H9 (cell line): ENCODE measurements at regions not wholly inside any gene's neighbourhood (a gene's known extent, or its start where the extent isn't known, plus 50 kb on each side); places are given as distances from the start of the nearest gene placed in this dataset.

Experiments
- DNase-seq: peaks from one replicate; pipeline ENCODE4 v3.0.0-alpha.2; 2017
- H2AFZ ChIP-seq: one replicate; pipeline ENCODE4 v1.6.1; 2013; ENCODE audit warnings: mild to moderate bottlenecking, low read length, control low read depth, moderate library complexity
- H2AK5ac ChIP-seq: 2 replicates; pipeline ENCODE4 v1.6.1; 2013; ENCODE audit warnings: low read length, control low read depth, mixed read lengths; ENCODE audit not compliant: insufficient read length
- H2BK120ac ChIP-seq: one replicate; pipeline ENCODE4 v1.6.1; 2013; ENCODE audit warnings: low read depth, mild to moderate bottlenecking, low read length, control low read depth, inconsistent platforms; ENCODE audit not compliant: poor library complexity, severe bottlenecking
- H2BK12ac ChIP-seq: 2 replicates; pipeline ENCODE4 v1.6.1; 2013; ENCODE audit warnings: low read length, control low read depth, mixed read lengths, low read depth; ENCODE audit not compliant: insufficient read length
- H2BK15ac ChIP-seq: 2 replicates; pipeline ENCODE4 v1.6.1; 2013; ENCODE audit warnings: low read depth, low read length, control low read depth
- H2BK20ac ChIP-seq: one replicate; pipeline ENCODE4 v1.6.1; 2013; ENCODE audit warnings: low read depth, mild to moderate bottlenecking, low read length, control low read depth, inconsistent platforms; ENCODE audit not compliant: poor library complexity, severe bottlenecking
- H2BK5ac ChIP-seq: 2 replicates; pipeline ENCODE4 v1.6.1; 2013; ENCODE audit warnings: low read length, control low read depth, mixed read lengths; ENCODE audit not compliant: insufficient read length
- H3K14ac ChIP-seq: 2 replicates; pipeline ENCODE4 v1.6.1; 2013; ENCODE audit warnings: low read length, control low read depth; ENCODE audit not compliant: insufficient read depth
- H3K18ac ChIP-seq: 2 replicates; pipeline ENCODE4 v1.6.1; 2013; ENCODE audit warnings: low read depth, mild to moderate bottlenecking, mixed read lengths, low read length, control low read depth; ENCODE audit not compliant: insufficient read length
- H3K23ac ChIP-seq: 2 replicates; pipeline ENCODE4 v1.6.1; 2013; ENCODE audit warnings: low read length, control low read depth, mixed read lengths, low read depth; ENCODE audit not compliant: insufficient read length
- H3K23me2 ChIP-seq: 2 replicates; pipeline ENCODE4 v1.6.1; 2013; ENCODE audit warnings: low read depth, mild to moderate bottlenecking, mixed read lengths, low read length, control low read depth; ENCODE audit not compliant: insufficient read length, poor library complexity, severe bottlenecking
- H3K27ac ChIP-seq: 2 replicates; pipeline ENCODE4 v1.5.1; 2013; ENCODE audit warnings: low read length, control low read depth, mixed read lengths, low read depth; ENCODE audit not compliant: insufficient read length
- H3K27me3 ChIP-seq: 2 replicates; pipeline ENCODE4 v1.6.1; 2013; ENCODE audit warnings: low read length, control low read depth, inconsistent platforms; ENCODE audit not compliant: insufficient read depth
- H3K4ac ChIP-seq: 2 replicates; pipeline ENCODE4 v1.6.1; 2013; ENCODE audit warnings: low read depth, mild to moderate bottlenecking, control low read depth, inconsistent platforms, low read length, moderate library complexity
- H3K4me1 ChIP-seq: 2 replicates; pipeline ENCODE4 v1.6.1; 2013; ENCODE audit warnings: low read length, control low read depth, inconsistent platforms; ENCODE audit not compliant: insufficient read depth
- H3K4me2 ChIP-seq: 2 replicates; pipeline ENCODE4 v1.6.1; 2013; ENCODE audit warnings: low read length, control low read depth, mixed read lengths; ENCODE audit not compliant: insufficient read length, insufficient read depth
- H3K56ac ChIP-seq: 2 replicates; pipeline ENCODE4 v1.6.1; 2013; ENCODE audit warnings: low read depth, mild to moderate bottlenecking, mixed read lengths, low read length, control low read depth; ENCODE audit not compliant: insufficient read length
- H3K79me1 ChIP-seq: 2 replicates; pipeline ENCODE4 v1.6.1; 2013; ENCODE audit warnings: low read depth, mild to moderate bottlenecking, moderate library complexity, low read length, control low read depth, inconsistent platforms; ENCODE audit not compliant: insufficient read depth, poor library complexity, severe bottlenecking
- H3K79me2 ChIP-seq: 2 replicates; pipeline ENCODE4 v1.6.1; 2013; ENCODE audit warnings: low read length, control low read depth, inconsistent platforms; ENCODE audit not compliant: insufficient read depth
- H3K9ac ChIP-seq: 2 replicates; pipeline ENCODE4 v1.6.1; 2013; ENCODE audit warnings: low read length, control low read depth, mixed read lengths; ENCODE audit not compliant: insufficient read length; ENCODE audit errors: extremely low read depth
- H3K9me3 ChIP-seq: one replicate; pipeline ENCODE4 v1.6.1; 2013; ENCODE audit warnings: low read depth, low read length, inconsistent platforms; ENCODE audit not compliant: control insufficient read depth
- H3T11ph ChIP-seq: one replicate; pipeline ENCODE4 v1.6.1; 2013; ENCODE audit warnings: mild to moderate bottlenecking, low read length, control low read depth, inconsistent platforms
- H4K20me1 ChIP-seq: one replicate; pipeline ENCODE4 v1.6.1; 2013; ENCODE audit not compliant: control insufficient read depth, insufficient read length, insufficient read depth
- H4K5ac ChIP-seq: 2 replicates; pipeline ENCODE4 v1.6.1; 2013; ENCODE audit warnings: low read depth, mild to moderate bottlenecking, mixed read lengths, low read length, control low read depth; ENCODE audit not compliant: insufficient read length
- H4K8ac ChIP-seq: replicated peaks from 2 replicates; pipeline ENCODE4 v1.6.1; 2013; ENCODE audit warnings: low read length, control low read depth, mixed read lengths, low read depth; ENCODE audit not compliant: insufficient read length
- H4K91ac ChIP-seq: 2 replicates; pipeline ENCODE4 v1.6.1; 2013; ENCODE audit warnings: low read depth, mild to moderate bottlenecking, moderate library complexity, mixed read lengths, low read length, control low read depth; ENCODE audit not compliant: insufficient read length
- H3K27ac Mint-ChIP-seq, 3 experiments: 2 replicates in 2 of 3; 3 replicates in 1 of 3; pipeline ENCODE4 v1.8.0; 2020 to 2021; ENCODE audit warnings: mixed read lengths in 3 of 3, mild to moderate bottlenecking in 1 of 3, moderate library complexity in 1 of 3
- H3K27me3 Mint-ChIP-seq: 2 replicates; pipeline ENCODE4 v1.8.0; 2021; ENCODE audit warnings: low read depth, mild to moderate bottlenecking, moderate library complexity, mixed read lengths
- H3K36me3 Mint-ChIP-seq, 3 experiments: 2 replicates in 2 of 3; 3 replicates in 1 of 3; pipeline ENCODE4 v1.8.0; 2020 to 2021; ENCODE audit warnings: low read depth in 3 of 3, mixed read lengths in 3 of 3; ENCODE audit not compliant: insufficient read depth in 1 of 3
- H3K4me1 Mint-ChIP-seq, 2 experiments: 2 replicates each; pipeline ENCODE4 v1.8.0; 2020; ENCODE audit warnings: mixed read lengths in 2 of 2
- H3K4me3 Mint-ChIP-seq, 2 experiments: 2 replicates in 1 of 2; 3 replicates in 1 of 2; pipeline ENCODE4 v1.8.0; 2020 to 2021; ENCODE audit warnings: mild to moderate bottlenecking in 2 of 2, mixed read lengths in 2 of 2, moderate library complexity in 1 of 2
- H3K9me3 Mint-ChIP-seq, 2 experiments: 2 replicates in 1 of 2; 3 replicates in 1 of 2; pipeline ENCODE4 v1.8.0; 2020; ENCODE audit warnings: mild to moderate bottlenecking in 2 of 2, mixed read lengths in 2 of 2, moderate library complexity in 1 of 2
- CTCF ChIP-seq: fragments of 200-600 bp; sonication (generic); conservative IDR thresholded peaks from 3 replicates; pipeline ENCODE4 v1.8.0; 2021; ENCODE audit warnings: antibody characterized with exemption, mild to moderate bottlenecking
- WGBS: extraction: QIAGEN DNeasy Blood & Tissue Kit; methylation state at CpG from one replicate; pipeline ENCODE4 v1.1.7; 2013; ENCODE audit warnings: missing lambda C conversion rate, low lambda C conversion rate, mixed read lengths; ENCODE audit not compliant: insufficient read length; ENCODE audit errors: extremely low coverage; 5-methylcytosine and 5-hydroxymethylcytosine counted together

- Mint-ChIP-seq H3K4me3 (no peak overlapping the region), H3K27ac (no peak overlapping the region), H3K27me3 (peaks cover 3% of the 10 kb centered on the region; the same call in 1 of the 2 replicates), H3K36me3 (no peaks in the 10 kb centered on the region), H3K4me1 (no peaks in the 10 kb centered on the region), H3K9me3 (no peaks in the 10 kb centered on the region; a peak in 1 of 5 replicates)
- no peak overlapping the region for H3K23ac ChIP-seq
- no peaks in the 10 kb centered on the region for H3K79me1 ChIP-seq
- H3K79me2 ChIP-seq, result no peaks in the 10 kb centered on the region
- WGBS, result no CpG with 5 or more reads among the region's 7 CpGs
- H2BK120ac ChIP-seq, result no peak overlapping the region
- no peak for DNase-seq
- no peak overlapping the region for H3K18ac ChIP-seq
- H4K91ac ChIP-seq, result no peak overlapping the region
- no peaks in the 10 kb centered on the region for H3K9me3 ChIP-seq
- H2BK15ac ChIP-seq, result no peak overlapping the region
- H2AK5ac ChIP-seq, result no peak overlapping the region
- H4K5ac ChIP-seq, result no peak overlapping the region
- no peak overlapping the region for H2AFZ ChIP-seq
- H4K8ac ChIP-seq, result no peak overlapping the region
- H4K20me1 ChIP-seq, result no peaks in the 10 kb centered on the region
- H2BK5ac ChIP-seq, result no peak overlapping the region
- H3K14ac ChIP-seq, result no peak overlapping the region
- no peaks in the 10 kb centered on the region for H3K27me3 ChIP-seq
- H3K4me1 ChIP-seq, result no peaks in the 10 kb centered on the region
- no peak overlapping the region for H3T11ph ChIP-seq
- no peak overlapping the region for H3K27ac ChIP-seq
- no peak overlapping the region for H3K4ac ChIP-seq
- H3K56ac ChIP-seq, result no peak overlapping the region
- H3K9ac ChIP-seq, result no peak overlapping the region
- H3K4me2 ChIP-seq, result no peak overlapping the region
- TF ChIP-seq CTCF, result no peak
- H3K23me2 ChIP-seq, result no peaks in the 10 kb centered on the region
- no peak overlapping the region for H2BK12ac ChIP-seq
- no peak overlapping the region for H2BK20ac ChIP-seq
Observed at GRCh38 chr2:2910259-2910658, 467.4 kb downstream of the EIPR1 start.
